ENCODE measurements at regions not wholly inside any gene's neighbourhood (a gene's known extent, or its start where the extent isn't known, plus 50 kb on each side); places are given as distances from the start of the nearest gene placed in this dataset.
"Not testable (repeated sequence)": the region's sequence is repeated elsewhere in the genome, so short reads cannot be mapped to it uniquely, and the experiment has no call there.

- Mint-ChIP-seq H3K36me3 (no peaks in the 10 kb centered on the region), H3K4me3 (no peak overlapping the region), H3K9me3 (peaks cover 8% of the 10 kb centered on the region), H3K27ac (no peak overlapping the region), H3K4me1 (no peaks in the 10 kb centered on the region)
- no peak for DNase-seq (ENCODE audit: low spot score in 2 of 2)
- ATAC-seq, result no peak
Measured at GRCh38 chr1:68820151-68820550, 323.3 kb upstream of the DEPDC1 start.

GRCh38 chr1:68826836-68827235, 330.0 kb upstream of the DEPDC1 start:
- peaks cover 19% of the 10 kb centered on the region for H3K9me3 Mint-ChIP-seq
- no peak for DNase-seq (ENCODE audit: low spot score in 2 of 2)

GRCh38 chr1:68827261-68827660, 330.4 kb upstream of the DEPDC1 start:
- Mint-ChIP-seq H3K9me3 (peaks cover 19% of the 10 kb centered on the region), H3K36me3 (no peaks in the 10 kb centered on the region), H3K4me1 (no peaks in the 10 kb centered on the region), H3K4me3 (no peak overlapping the region), H3K27ac (no peak overlapping the region)
- ATAC-seq (no peak), DNase-seq (ENCODE audit: low spot score in 2 of 2) (no peak)

More at GRCh38 chr1:68826836-68827235, 330.0 kb upstream of the DEPDC1 start:
- ATAC-seq, result no peak
- H3K36me3 Mint-ChIP-seq, result no peaks in the 10 kb centered on the region
- no peak overlapping the region for H3K4me3 Mint-ChIP-seq
- no peaks in the 10 kb centered on the region for H3K4me1 Mint-ChIP-seq
- no peak overlapping the region for H3K27ac Mint-ChIP-seq

GRCh38 chr1:68828013-68828412, 331.1 kb upstream of the DEPDC1 start:
- ATAC-seq (no peak), DNase-seq (ENCODE audit: low spot score in 2 of 2) (no peak)
- Mint-ChIP-seq H3K9me3 (peaks cover 22% of the 10 kb centered on the region), H3K4me3 (no peak overlapping the region), H3K36me3 (no peaks in the 10 kb centered on the region), H3K27ac (no peak overlapping the region), H3K4me1 (no peaks in the 10 kb centered on the region)

- H3K4me1 Mint-ChIP-seq, result no peaks in the 10 kb centered on the region
- no peak overlapping the region for H3K27ac Mint-ChIP-seq
- no peak overlapping the region for H3K4me3 Mint-ChIP-seq
- no peaks in the 10 kb centered on the region for H3K36me3 Mint-ChIP-seq
- ATAC-seq (no peak), DNase-seq (ENCODE audit: low spot score in 2 of 2) (no peak)
- peaks cover 12% of the 10 kb centered on the region for H3K9me3 Mint-ChIP-seq
Measured at GRCh38 chr1:68831281-68831680, 334.4 kb upstream of the DEPDC1 start.

GRCh38 chr1:68848017-68848416, 351.1 kb upstream of the DEPDC1 start:
- ATAC-seq (no peak), DNase-seq (ENCODE audit: low spot score in 2 of 2) (no peak)
- no peaks in the 10 kb centered on the region for H3K36me3 Mint-ChIP-seq
- peaks cover 13% of the 10 kb centered on the region for H3K9me3 Mint-ChIP-seq
- no peaks in the 10 kb centered on the region for H3K4me1 Mint-ChIP-seq
- no peak overlapping the region for H3K27ac Mint-ChIP-seq
- H3K4me3 Mint-ChIP-seq, result no peak overlapping the region

GRCh38 chr1:68868606-68869005, 371.7 kb upstream of the DEPDC1 start:
- no peak overlapping the region for H3K27ac Mint-ChIP-seq
- DNase-seq (ENCODE audit: low spot score in 2 of 2), result no peak
- no peak for ATAC-seq
- H3K4me3 Mint-ChIP-seq, result no peak overlapping the region
- no peaks in the 10 kb centered on the region for H3K4me1 Mint-ChIP-seq
- H3K9me3 Mint-ChIP-seq, result peaks cover 15% of the 10 kb centered on the region
- H3K36me3 Mint-ChIP-seq, result no peaks in the 10 kb centered on the region

GRCh38 chr1:68873144-68873543, 376.3 kb upstream of the DEPDC1 start:
- DNase-seq (ENCODE audit: low spot score in 2 of 2) (no peak), ATAC-seq (no peak)
- H3K9me3 Mint-ChIP-seq, result peaks cover 11% of the 10 kb centered on the region
- H3K4me3 Mint-ChIP-seq, result no peak overlapping the region
- H3K4me1 Mint-ChIP-seq, result no peaks in the 10 kb centered on the region
- no peaks in the 10 kb centered on the region for H3K36me3 Mint-ChIP-seq
- no peak overlapping the region for H3K27ac Mint-ChIP-seq

- not testable (repeated sequence) for ATAC-seq; H3K27ac Mint-ChIP-seq; DNase-seq (ENCODE audit: low spot score in 2 of 2); H3K36me3 Mint-ChIP-seq; H3K4me3 Mint-ChIP-seq; H3K9me3 Mint-ChIP-seq; H3K4me1 Mint-ChIP-seq
Measured at GRCh38 chr1:68881330-68882194, 384.7 kb upstream of the DEPDC1 start.

GRCh38 chr1:68889471-68889870, 392.6 kb upstream of the DEPDC1 start:
- Mint-ChIP-seq H3K27ac (no peak overlapping the region), H3K4me3 (no peak overlapping the region), H3K36me3 (no peaks in the 10 kb centered on the region), H3K9me3 (peaks cover 4% of the 10 kb centered on the region), H3K4me1 (no peaks in the 10 kb centered on the region)
- DNase-seq (ENCODE audit: low spot score in 2 of 2), result no peak
- ATAC-seq, result no peak

- H3K4me3 Mint-ChIP-seq, result no peak overlapping the region
- H3K9me3 Mint-ChIP-seq, result peaks cover 4% of the 10 kb centered on the region
- DNase-seq (ENCODE audit: low spot score in 2 of 2) (no peak), ATAC-seq (no peak)
- H3K4me1 Mint-ChIP-seq, result no peaks in the 10 kb centered on the region
- H3K27ac Mint-ChIP-seq, result no peak overlapping the region
- H3K36me3 Mint-ChIP-seq, result no peaks in the 10 kb centered on the region
Measured at GRCh38 chr1:68890736-68891135, 393.9 kb upstream of the DEPDC1 start.

- no peak for DNase-seq (ENCODE audit: low spot score in 2 of 2)
- Mint-ChIP-seq H3K9me3 (peaks cover 15% of the 10 kb centered on the region), H3K4me1 (no peaks in the 10 kb centered on the region), H3K36me3 (no peaks in the 10 kb centered on the region), H3K4me3 (no peak overlapping the region), H3K27ac (no peak overlapping the region)
- ATAC-seq, result no peak
Measured at GRCh38 chr1:68904477-68904876, 407.6 kb upstream of the DEPDC1 start.

- DNase-seq (ENCODE audit: low spot score in 2 of 2) (no peak), ATAC-seq (no peak)
- no peak overlapping the region for H3K4me3 Mint-ChIP-seq
- peaks cover 15% of the 10 kb centered on the region for H3K9me3 Mint-ChIP-seq
- H3K27ac Mint-ChIP-seq, result no peak overlapping the region
- H3K4me1 Mint-ChIP-seq, result no peaks in the 10 kb centered on the region
- H3K36me3 Mint-ChIP-seq, result no peaks in the 10 kb centered on the region
Measured at GRCh38 chr1:68906431-68906830, 409.5 kb upstream of the DEPDC1 start.

- no peak for DNase-seq (ENCODE audit: low spot score in 2 of 2)
- no peaks in the 10 kb centered on the region for H3K36me3 Mint-ChIP-seq
- H3K9me3 Mint-ChIP-seq, result peaks cover 19% of the 10 kb centered on the region
- no peaks in the 10 kb centered on the region for H3K4me1 Mint-ChIP-seq
- H3K27ac Mint-ChIP-seq, result no peak overlapping the region
- no peak overlapping the region for H3K4me3 Mint-ChIP-seq
- ATAC-seq, result no peak
Measured at GRCh38 chr1:68907491-68907890, 410.6 kb upstream of the DEPDC1 start.

- Mint-ChIP-seq H3K27ac (no peak overlapping the region), H3K4me1 (no peaks in the 10 kb centered on the region), H3K9me3 (peaks cover 19% of the 10 kb centered on the region), H3K36me3 (no peaks in the 10 kb centered on the region), H3K4me3 (no peak overlapping the region)
- DNase-seq (ENCODE audit: low spot score in 2 of 2) (no peak), ATAC-seq (no peak)
Measured at GRCh38 chr1:68908316-68908715, 411.4 kb upstream of the DEPDC1 start.

GRCh38 chr1:68916221-68916902, 419.5 kb upstream of the DEPDC1 start:
- Mint-ChIP-seq H3K27ac (no peak overlapping the region), H3K9me3 (peaks cover 24% of the 10 kb centered on the region)

More at GRCh38 chr1:68916221-68916902, 419.5 kb upstream of the DEPDC1 start:
- DNase-seq (ENCODE audit: low spot score in 2 of 2), result no peak
- no peak for ATAC-seq
- no peaks in the 10 kb centered on the region for H3K4me1 Mint-ChIP-seq
- no peaks in the 10 kb centered on the region for H3K36me3 Mint-ChIP-seq
- H3K4me3 Mint-ChIP-seq, result no peak overlapping the region

Measured in stimulated activated effector memory CD8-positive, alpha-beta T cell treated with anti-CD3 and anti-CD28 coated beads, Interleukin-12 subunit alpha, Interleukin-12 subunit beta, amount 100 ng/mL, for 72 hours (primary cell).